ENCODE measurements at regions not wholly inside any gene's neighbourhood (a gene's known extent, or its start where the extent isn't known, plus 50 kb on each side); places are given as distances from the start of the nearest gene placed in this dataset.

DNA sequence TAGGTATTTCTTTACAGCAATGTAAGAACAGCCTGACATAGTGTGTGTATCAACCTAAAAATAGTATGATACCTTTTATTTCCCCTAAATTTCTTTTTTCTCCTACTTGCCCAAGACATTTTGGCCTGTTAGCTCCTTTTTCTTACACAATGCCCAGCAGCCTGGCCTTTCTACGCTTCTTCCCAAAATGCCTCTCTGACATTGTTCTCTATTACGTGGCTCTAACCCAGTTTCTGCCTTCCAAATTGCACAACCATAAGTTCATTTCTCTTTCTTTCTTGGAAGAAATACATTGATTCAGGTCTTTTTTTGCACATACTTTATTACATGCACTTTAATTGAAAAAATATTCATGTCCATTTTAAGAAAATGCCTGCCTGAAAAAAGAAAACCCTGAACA lies 408.2 kb downstream of the PRR16 start:
- TF ChIP-seq EZH2phosphoT487 (IDR thresholded peaks at IDR 0.05) = no peak
- TF ChIP-seq, protein P1, sequence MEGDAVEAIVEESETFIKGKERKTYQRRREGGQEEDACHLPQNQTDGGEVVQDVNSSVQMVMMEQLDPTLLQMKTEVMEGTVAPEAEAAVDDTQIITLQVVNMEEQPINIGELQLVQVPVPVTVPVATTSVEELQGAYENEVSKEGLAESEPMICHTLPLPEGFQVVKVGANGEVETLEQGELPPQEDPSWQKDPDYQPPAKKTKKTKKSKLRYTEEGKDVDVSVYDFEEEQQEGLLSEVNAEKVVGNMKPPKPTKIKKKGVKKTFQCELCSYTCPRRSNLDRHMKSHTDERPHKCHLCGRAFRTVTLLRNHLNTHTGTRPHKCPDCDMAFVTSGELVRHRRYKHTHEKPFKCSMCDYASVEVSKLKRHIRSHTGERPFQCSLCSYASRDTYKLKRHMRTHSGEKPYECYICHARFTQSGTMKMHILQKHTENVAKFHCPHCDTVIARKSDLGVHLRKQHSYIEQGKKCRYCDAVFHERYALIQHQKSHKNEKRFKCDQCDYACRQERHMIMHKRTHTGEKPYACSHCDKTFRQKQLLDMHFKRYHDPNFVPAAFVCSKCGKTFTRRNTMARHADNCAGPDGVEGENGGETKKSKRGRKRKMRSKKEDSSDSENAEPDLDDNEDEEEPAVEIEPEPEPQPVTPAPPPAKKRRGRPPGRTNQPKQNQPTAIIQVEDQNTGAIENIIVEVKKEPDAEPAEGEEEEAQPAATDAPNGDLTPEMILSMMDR (IDR thresholded peaks at IDR 0.05) = no peak

Measured in neural progenitor cell (in vitro differentiated cells).